Sigmoid colon (tissue), 3 donors: ENCODE measurements at regions not wholly inside any gene's neighbourhood (a gene's known extent, or its start where the extent isn't known, plus 50 kb on each side); places are given as distances from the start of the nearest gene placed in this dataset.

Experiments used
- CTCF ChIP-seq, 4 experiments: fragments of 450-650 bp in 3 of 4; fragments of 200-600 bp in 1 of 4; IDR thresholded peaks; one replicate each; pipeline ENCODE4 v1.5.1; 2016 to 2019; ENCODE audit warnings: antibody characterized with exemption in 4 of 4, mild to moderate bottlenecking in 3 of 4, moderate library complexity in 2 of 4
- POLR2A ChIP-seq, 2 donors: fragments of 450-650 bp; IDR thresholded peaks; one replicate each; pipeline ENCODE4 v1.6.1; 2016; ENCODE audit warnings: antibody characterized with exemption in 2 of 2, mild to moderate bottlenecking in 2 of 2, moderate library complexity in 2 of 2

DNA sequence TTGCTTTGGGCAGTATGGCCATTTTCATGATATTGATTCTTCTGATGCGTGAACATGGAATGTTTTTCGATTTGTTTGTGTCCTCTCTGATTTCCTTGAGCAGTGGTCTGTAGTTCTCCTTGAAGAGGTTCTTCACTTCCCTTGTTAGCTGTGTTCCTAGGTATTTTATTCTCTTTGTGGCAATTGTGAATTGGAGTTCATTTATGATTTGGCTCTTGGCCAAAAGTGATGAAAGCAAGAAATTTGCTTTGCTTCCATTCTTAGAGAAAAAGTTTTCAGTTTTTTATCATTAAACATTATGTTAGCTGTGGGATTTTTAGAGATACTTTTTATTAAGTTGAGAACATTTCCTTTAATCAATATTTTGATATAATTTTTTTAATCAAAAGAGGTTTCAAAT is 203.5 kb downstream of the TAF11L14 start:
- TF ChIP-seq CTCF (IDR thresholded peaks at IDR 0.05) (no peak), POLR2A (IDR thresholded peaks at IDR 0.05) (no peak)
